KMS-11 (cell line): ENCODE measurements at regions not wholly inside any gene's neighbourhood (a gene's known extent, or its start where the extent isn't known, plus 50 kb on each side); places are given as distances from the start of the nearest gene placed in this dataset.

Experiments used
- H2AFZ ChIP-seq: fragments of 200-600 bp; sonication (generic); 2 replicates; pipeline ENCODE4 v1.6.1; 2016; ENCODE audit warnings: antibody characterized with exemption, mixed run types, low read depth
- H3K27ac ChIP-seq: fragments of 200-600 bp; sonication (generic); 2 replicates; pipeline ENCODE4 v1.6.1; 2016; ENCODE audit warnings: mild to moderate bottlenecking, mixed run types
- H3K27me3 ChIP-seq: fragments of 200-600 bp; sonication (generic); 2 replicates; pipeline ENCODE4 v1.6.1; 2017; ENCODE audit warnings: mild to moderate bottlenecking, low read depth, mixed run types, moderate library complexity; ENCODE audit not compliant: insufficient read depth
- H3K36me3 ChIP-seq: fragments of 200-600 bp; sonication (generic); 2 replicates; pipeline ENCODE4 v1.6.1; 2017; ENCODE audit warnings: mild to moderate bottlenecking, mixed run types; ENCODE audit not compliant: insufficient read depth
- H3K4me1 ChIP-seq: fragments of 200-600 bp; sonication (generic); 2 replicates; pipeline ENCODE4 v1.6.1; 2016; ENCODE audit warnings: mild to moderate bottlenecking, low read depth, mixed run types; ENCODE audit not compliant: poor library complexity, severe bottlenecking
- H3K4me2 ChIP-seq: fragments of 200-600 bp; sonication (generic); 2 replicates; pipeline ENCODE4 v1.7.0; 2016; ENCODE audit warnings: mild to moderate bottlenecking, mixed run types
- H3K4me3 ChIP-seq: fragments of 200-600 bp; sonication (generic); IDR thresholded peaks from 2 replicates; pipeline ENCODE4 v1.6.1; 2017; ENCODE audit warnings: low read depth, low read length, mixed read lengths; ENCODE audit not compliant: insufficient read depth
- H3K79me2 ChIP-seq: fragments of 200-600 bp; sonication (generic); 2 replicates; pipeline ENCODE4 v1.6.1; 2016; ENCODE audit warnings: low read depth, mixed run types; ENCODE audit not compliant: insufficient read depth
- H3K9ac ChIP-seq: fragments of 200-600 bp; sonication (generic); 2 replicates; pipeline ENCODE4 v1.6.1; 2016; ENCODE audit warnings: mild to moderate bottlenecking, mixed run types
- H4K20me1 ChIP-seq: fragments of 200-600 bp; sonication (generic); 2 replicates; pipeline ENCODE4 v1.6.1; 2016; ENCODE audit warnings: mild to moderate bottlenecking, mixed run types; ENCODE audit not compliant: insufficient read depth
- TF ChIP-seq, protein P1 (sequence below): fragments of 200-600 bp; sonication (generic); conservative IDR thresholded peaks from 2 replicates; pipeline ENCODE4 v1.6.1; 2017; ENCODE audit warnings: low read depth, mild to moderate bottlenecking, antibody characterized with exemption, low read length, moderate library complexity, mixed read lengths

GRCh38 chr9:93871286-93871685, 83.9 kb downstream of the BARX1 start:
- Histone ChIP-seq H3K79me2 (no peaks in the 10 kb centered on the region), H3K27ac (no peak overlapping the region), H3K36me3 (no peaks in the 10 kb centered on the region), H3K4me2 (no peak overlapping the region), H3K4me1 (no peaks in the 10 kb centered on the region), H2AFZ (no peak overlapping the region), H3K27me3 (no peaks in the 10 kb centered on the region), H3K4me3 (no peak overlapping the region), H3K9ac (no peak overlapping the region), H4K20me1 (no peaks in the 10 kb centered on the region)
- TF ChIP-seq, protein P1, sequence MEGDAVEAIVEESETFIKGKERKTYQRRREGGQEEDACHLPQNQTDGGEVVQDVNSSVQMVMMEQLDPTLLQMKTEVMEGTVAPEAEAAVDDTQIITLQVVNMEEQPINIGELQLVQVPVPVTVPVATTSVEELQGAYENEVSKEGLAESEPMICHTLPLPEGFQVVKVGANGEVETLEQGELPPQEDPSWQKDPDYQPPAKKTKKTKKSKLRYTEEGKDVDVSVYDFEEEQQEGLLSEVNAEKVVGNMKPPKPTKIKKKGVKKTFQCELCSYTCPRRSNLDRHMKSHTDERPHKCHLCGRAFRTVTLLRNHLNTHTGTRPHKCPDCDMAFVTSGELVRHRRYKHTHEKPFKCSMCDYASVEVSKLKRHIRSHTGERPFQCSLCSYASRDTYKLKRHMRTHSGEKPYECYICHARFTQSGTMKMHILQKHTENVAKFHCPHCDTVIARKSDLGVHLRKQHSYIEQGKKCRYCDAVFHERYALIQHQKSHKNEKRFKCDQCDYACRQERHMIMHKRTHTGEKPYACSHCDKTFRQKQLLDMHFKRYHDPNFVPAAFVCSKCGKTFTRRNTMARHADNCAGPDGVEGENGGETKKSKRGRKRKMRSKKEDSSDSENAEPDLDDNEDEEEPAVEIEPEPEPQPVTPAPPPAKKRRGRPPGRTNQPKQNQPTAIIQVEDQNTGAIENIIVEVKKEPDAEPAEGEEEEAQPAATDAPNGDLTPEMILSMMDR = no peak

DNA sequence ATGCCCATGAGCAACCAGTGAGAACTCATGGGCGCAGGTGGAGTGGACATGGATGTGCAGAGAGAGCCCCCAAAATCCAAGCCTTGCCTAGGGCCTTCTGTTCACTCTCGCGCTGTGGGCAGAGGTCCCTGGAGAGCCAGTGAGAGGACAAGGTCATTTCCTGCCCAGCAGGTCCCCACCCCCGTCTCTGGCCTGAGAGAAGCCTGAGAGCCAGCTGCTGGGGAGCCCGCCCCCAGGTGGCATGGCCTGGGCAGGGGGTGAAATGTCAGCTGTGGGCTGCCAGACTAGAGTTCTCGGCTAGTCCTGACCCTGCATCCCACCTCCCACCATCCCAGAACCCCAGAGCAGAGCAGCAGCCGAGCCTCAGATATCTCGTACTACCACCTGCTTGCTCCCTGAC, 85.3 kb downstream of the BARX1 start:
- Histone ChIP-seq H3K79me2 (no peaks in the 10 kb centered on the region), H3K4me2 (no peak overlapping the region), H2AFZ (no peak overlapping the region), H3K9ac (no peak overlapping the region), H4K20me1 (no peaks in the 10 kb centered on the region), H3K36me3 (no peaks in the 10 kb centered on the region), H3K4me3 (no peak overlapping the region), H3K27me3 (no peaks in the 10 kb centered on the region), H3K4me1 (no peaks in the 10 kb centered on the region), H3K27ac (no peak overlapping the region)
- TF ChIP-seq, protein P1 = no peak

- TF ChIP-seq, protein P1 = no peak
- Histone ChIP-seq H3K4me3 (no peak overlapping the region), H3K4me1 (no peaks in the 10 kb centered on the region), H3K27ac (no peak overlapping the region), H4K20me1 (no peaks in the 10 kb centered on the region), H3K79me2 (no peaks in the 10 kb centered on the region), H2AFZ (no peak overlapping the region), H3K9ac (no peak overlapping the region), H3K27me3 (no peaks in the 10 kb centered on the region), H3K36me3 (no peaks in the 10 kb centered on the region), H3K4me2 (no peak overlapping the region)
Measured at GRCh38 chr9:93869088-93869487, 86.1 kb downstream of the BARX1 start.

- TF ChIP-seq, protein P1 = no peak
- H3K27ac ChIP-seq = no peak overlapping the region
- H2AFZ ChIP-seq = no peak overlapping the region
- no peaks in the 10 kb centered on the region for H3K27me3 ChIP-seq
- no peak overlapping the region for H3K4me2 ChIP-seq
- no peaks in the 10 kb centered on the region for H3K79me2 ChIP-seq
- no peaks in the 10 kb centered on the region for H4K20me1 ChIP-seq
- no peaks in the 10 kb centered on the region for H3K4me1 ChIP-seq
- H3K36me3 ChIP-seq = no peaks in the 10 kb centered on the region
- H3K4me3 ChIP-seq = no peak overlapping the region
- H3K9ac ChIP-seq = no peak overlapping the region
Measured at GRCh38 chr9:93865716-93866115, 89.4 kb downstream of the BARX1 start.
